Spleen (tissue), 7 donors: ENCODE measurements at regions not wholly inside any gene's neighbourhood (a gene's known extent, or its start where the extent isn't known, plus 50 kb on each side); places are given as distances from the start of the nearest gene placed in this dataset.

ENCODE experiments used
- POLR2A ChIP-seq, 3 donors: fragments of 450-650 bp; IDR thresholded peaks; one replicate each; pipeline ENCODE4 v1.5.1; 2017; ENCODE audit warnings: antibody characterized with exemption in 3 of 3, mild to moderate bottlenecking in 1 of 3
- POLR2AphosphoS5 ChIP-seq, 3 donors: sonication (generic); formaldehyde crosslinking; IDR thresholded peaks; one replicate each; pipeline ENCODE4 v1.5.1; 2017; ENCODE audit warnings: antibody characterized with exemption in 3 of 3
- TF ChIP-seq, protein P1 (sequence below), 11 experiments: fragments of 200-600 bp in 7 of 11; fragments of 450-650 bp in 4 of 11; sonication (generic) in 4 of 11; IDR thresholded peaks in 8 of 11; conservative IDR thresholded peaks in 3 of 11; 1 replicate in 7 of 11; 2 replicates in 4 of 11; pipeline versions ENCODE4 v1.4.0 to v1.8.0; 2016 to 2021; ENCODE audit warnings: antibody characterized with exemption in 11 of 11, inconsistent platforms in 4 of 11, mild to moderate bottlenecking in 1 of 11
- donor health status: DM: no; HTN: no; CAD: no; lungs with moderate emphysema.
- donor health status: DM: no; HTN: no; CAD: no.
- donor health status: DM: no; HTN: no; CAD: no.

DNA sequence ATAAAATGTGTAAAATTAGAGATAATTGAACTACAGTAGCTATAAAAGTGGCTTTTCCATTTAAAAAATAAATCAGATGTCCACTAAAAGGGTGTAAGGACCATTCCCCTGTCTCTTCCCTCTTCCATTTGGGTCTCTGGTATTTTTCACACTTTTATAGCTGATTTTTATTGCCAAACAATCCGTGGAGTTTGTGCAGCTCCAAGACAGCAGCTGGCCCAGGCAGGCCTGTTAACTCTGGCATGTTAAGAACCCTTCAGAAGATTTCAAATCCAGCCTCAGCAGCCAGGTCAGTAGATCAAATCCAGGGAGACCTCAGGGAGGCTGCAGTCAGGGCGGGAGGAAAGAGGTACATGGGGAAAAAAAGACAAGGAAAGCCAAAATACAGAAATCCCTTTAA, 827.1 kb upstream of the FANCL start:
- TF ChIP-seq, protein P1, sequence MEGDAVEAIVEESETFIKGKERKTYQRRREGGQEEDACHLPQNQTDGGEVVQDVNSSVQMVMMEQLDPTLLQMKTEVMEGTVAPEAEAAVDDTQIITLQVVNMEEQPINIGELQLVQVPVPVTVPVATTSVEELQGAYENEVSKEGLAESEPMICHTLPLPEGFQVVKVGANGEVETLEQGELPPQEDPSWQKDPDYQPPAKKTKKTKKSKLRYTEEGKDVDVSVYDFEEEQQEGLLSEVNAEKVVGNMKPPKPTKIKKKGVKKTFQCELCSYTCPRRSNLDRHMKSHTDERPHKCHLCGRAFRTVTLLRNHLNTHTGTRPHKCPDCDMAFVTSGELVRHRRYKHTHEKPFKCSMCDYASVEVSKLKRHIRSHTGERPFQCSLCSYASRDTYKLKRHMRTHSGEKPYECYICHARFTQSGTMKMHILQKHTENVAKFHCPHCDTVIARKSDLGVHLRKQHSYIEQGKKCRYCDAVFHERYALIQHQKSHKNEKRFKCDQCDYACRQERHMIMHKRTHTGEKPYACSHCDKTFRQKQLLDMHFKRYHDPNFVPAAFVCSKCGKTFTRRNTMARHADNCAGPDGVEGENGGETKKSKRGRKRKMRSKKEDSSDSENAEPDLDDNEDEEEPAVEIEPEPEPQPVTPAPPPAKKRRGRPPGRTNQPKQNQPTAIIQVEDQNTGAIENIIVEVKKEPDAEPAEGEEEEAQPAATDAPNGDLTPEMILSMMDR (IDR thresholded peaks at IDR 0.05 in 8 of 11, conservative IDR thresholded peaks at IDR 0.05 in 3 of 11) = no peak
- no peak for TF ChIP-seq POLR2A (IDR thresholded peaks at IDR 0.05)
- TF ChIP-seq POLR2AphosphoS5 (IDR thresholded peaks at IDR 0.05) = no peak
